ENCODE measurements at regions not wholly inside any gene's neighbourhood (a gene's known extent, or its start where the extent isn't known, plus 50 kb on each side); places are given as distances from the start of the nearest gene placed in this dataset.
"Not testable (repeated sequence)": the region's sequence is repeated elsewhere in the genome, so short reads cannot be mapped to it uniquely, and the experiment has no call there.

DNA sequence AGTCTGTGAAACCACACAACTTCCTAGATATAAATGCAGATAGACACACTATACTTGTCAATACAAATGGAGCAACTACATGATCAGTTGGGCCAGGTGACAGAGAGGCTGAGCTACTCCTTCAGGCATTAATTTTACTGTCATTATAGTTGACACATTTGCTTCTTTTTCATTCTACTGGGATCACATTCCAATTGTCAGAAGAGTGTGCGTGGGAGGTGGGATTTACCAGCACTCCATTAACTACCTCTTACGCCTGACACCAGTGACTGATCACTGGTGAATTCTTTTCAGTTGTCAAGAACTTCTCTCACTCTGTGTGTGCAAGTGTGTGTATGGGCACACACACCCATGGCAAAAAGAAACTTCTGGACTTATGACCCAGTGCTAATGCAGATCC is 94.2 kb upstream of the DIAPH2 start:
- intact Hi-C loops (cut with DNase I) = no loop called here
- DNase-seq (ENCODE audit: low spot score) = no peak

DNA sequence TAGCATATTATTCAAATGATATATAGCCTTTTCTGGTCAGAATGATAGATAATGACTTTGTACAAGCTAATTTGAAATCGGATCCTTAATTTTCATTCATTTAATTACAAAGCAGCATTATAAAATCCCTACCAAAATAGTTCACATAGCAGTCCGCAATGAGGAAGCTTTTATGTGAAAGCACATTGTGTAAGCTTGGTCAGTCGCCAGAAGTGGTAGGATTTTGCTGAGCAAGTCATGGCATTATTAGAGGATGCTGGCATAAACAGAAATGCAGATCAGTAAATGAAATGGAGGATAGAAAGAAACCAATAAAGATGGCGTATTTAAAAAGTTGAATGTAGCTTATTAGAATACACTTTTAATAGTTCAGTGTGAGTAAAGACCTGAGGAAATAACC is 93.2 kb upstream of the DIAPH2 start:
- no peak for DNase-seq (ENCODE audit: low spot score)
- intact Hi-C loops (cut with DNase I) = no loop called here

DNA sequence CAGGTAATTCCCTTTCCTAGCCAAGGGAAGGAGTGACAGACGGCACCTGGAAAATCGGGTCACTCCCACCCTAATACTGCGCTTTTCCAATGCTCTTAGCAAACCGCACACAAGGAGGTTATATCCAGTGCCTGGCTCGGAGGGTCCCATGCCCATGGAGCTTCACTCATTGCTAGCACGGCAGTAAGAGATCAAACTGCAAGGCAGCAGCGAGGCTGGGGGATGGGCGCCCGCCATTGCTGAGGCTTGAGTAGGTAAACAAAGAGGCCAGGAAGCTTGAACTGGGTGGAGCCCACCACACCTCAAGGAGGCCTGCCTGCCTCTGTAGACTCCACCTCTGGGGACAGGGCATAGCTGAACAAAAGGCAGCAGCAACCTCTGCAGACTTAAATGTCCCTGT is 86.8 kb upstream of the DIAPH2 start:
- DNase-seq (ENCODE audit: low spot score); intact Hi-C loops (cut with DNase I): not testable (repeated sequence)

DNA sequence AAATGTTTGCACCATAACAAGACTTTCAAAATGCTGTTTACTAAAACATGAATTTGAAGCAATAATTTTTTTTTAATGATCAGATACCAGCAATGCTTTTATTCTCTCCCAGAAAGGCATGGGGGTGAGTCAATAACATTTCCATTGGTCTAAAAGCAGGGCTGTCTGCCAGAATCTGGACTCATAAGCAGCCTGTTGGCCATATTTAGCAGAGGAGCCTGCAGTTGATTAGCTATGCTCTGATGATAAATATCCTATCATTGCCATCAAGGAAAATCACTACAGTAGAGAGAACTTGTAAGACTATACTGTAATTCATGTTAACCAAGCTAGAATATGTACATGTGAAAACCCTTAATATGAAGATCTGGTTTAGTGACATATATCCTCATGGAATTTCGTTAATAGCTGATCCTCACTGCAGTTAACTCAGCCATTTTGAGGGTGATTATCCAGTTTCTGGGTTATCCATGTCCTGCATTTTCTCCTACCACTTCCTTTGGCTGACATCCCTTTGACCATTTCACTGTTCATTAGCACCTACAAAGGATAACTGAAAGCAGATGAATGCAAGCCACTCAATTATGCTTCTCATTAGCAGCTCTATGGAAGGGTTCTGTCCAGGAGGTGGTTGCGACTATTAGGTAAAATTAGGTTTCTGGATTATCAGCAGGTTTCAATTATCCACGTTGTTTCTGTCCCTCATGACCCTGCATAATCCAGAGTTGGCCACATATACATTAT is 72.9 kb upstream of the DIAPH2 start:
- intact Hi-C loops (cut with DNase I) = no loop called here
- no peak for DNase-seq (ENCODE audit: low spot score)

DNA sequence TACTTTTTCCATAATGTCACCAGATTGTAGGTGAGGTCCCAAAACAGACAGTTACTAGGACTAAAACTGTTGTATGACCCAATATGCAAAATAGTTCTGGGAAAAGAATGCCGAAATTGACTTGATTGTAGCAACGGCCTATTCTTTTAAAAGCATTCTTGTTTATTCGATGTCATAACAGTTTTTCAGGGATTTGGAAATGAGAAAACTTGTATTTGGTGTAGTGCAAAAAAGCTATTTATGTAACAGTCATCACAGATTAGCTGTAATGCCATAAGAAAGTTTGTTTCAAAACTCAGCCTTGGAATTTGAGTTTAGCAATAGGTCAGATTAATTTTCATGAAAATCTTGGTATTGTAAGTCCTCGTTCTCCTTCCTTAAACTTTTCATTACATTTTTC is 69.2 kb upstream of the DIAPH2 start:
- intact Hi-C loops (cut with DNase I) = no loop called here
- DNase-seq (ENCODE audit: low spot score) = no peak

DNA sequence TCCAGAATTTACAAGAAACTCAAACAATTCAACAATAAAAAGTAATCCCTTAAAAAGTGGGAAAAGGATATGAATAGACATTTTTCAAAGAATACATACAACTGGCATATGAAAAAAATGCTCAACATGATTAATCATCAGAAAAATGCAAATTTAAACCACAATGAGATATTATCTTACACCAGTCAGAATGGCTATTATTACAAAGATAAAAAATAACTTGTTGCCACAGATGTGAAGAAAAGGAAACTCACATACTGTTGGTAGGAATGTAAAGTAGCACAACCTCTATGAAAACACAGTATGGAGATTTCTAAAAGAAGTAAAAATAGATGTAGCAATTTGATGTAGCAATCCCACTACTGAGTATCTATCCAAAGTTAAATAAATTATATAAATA is 65.1 kb upstream of the DIAPH2 start:
- no peak for DNase-seq (ENCODE audit: low spot score)
- intact Hi-C loops (cut with DNase I) = no loop called here

DNA sequence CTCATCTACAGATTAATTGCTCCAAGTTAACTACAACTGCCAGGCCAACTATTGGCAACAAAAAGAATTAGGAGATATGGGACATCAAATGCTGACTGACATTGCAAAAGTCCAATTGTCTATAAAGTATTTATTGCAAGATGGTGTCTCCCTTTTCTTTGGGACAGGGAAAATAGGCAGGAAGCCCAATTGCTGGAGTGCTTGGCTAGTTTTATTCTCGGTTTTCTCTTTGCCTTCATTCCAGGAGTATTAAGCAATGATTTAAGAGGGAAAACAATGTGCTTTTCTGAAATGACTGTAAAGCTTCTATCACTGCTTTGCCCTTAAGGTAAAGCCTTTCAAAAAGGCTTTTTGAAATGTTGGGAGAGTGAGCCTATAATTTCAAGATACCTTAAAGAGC is 62.8 kb upstream of the DIAPH2 start:
- intact Hi-C loops (cut with DNase I) = no loop called here
- no peak for DNase-seq (ENCODE audit: low spot score)
